ENCODE measurements at regions not wholly inside any gene's neighbourhood (a gene's known extent, or its start where the extent isn't known, plus 50 kb on each side); places are given as distances from the start of the nearest gene placed in this dataset.

- TF ChIP-seq POLR2AphosphoS5 (IDR thresholded peaks at IDR 0.05) = no peak
- TF ChIP-seq EZH2 (IDR thresholded peaks at IDR 0.05; ENCODE audit: borderline replicate concordance, insufficient read depth, low read length, poor library complexity, severe bottlenecking) = no peak
- no peak for TF ChIP-seq CTCF (IDR thresholded peaks at IDR 0.05; ENCODE audit: poor library complexity, severe bottlenecking)
- TF ChIP-seq, protein P1, sequence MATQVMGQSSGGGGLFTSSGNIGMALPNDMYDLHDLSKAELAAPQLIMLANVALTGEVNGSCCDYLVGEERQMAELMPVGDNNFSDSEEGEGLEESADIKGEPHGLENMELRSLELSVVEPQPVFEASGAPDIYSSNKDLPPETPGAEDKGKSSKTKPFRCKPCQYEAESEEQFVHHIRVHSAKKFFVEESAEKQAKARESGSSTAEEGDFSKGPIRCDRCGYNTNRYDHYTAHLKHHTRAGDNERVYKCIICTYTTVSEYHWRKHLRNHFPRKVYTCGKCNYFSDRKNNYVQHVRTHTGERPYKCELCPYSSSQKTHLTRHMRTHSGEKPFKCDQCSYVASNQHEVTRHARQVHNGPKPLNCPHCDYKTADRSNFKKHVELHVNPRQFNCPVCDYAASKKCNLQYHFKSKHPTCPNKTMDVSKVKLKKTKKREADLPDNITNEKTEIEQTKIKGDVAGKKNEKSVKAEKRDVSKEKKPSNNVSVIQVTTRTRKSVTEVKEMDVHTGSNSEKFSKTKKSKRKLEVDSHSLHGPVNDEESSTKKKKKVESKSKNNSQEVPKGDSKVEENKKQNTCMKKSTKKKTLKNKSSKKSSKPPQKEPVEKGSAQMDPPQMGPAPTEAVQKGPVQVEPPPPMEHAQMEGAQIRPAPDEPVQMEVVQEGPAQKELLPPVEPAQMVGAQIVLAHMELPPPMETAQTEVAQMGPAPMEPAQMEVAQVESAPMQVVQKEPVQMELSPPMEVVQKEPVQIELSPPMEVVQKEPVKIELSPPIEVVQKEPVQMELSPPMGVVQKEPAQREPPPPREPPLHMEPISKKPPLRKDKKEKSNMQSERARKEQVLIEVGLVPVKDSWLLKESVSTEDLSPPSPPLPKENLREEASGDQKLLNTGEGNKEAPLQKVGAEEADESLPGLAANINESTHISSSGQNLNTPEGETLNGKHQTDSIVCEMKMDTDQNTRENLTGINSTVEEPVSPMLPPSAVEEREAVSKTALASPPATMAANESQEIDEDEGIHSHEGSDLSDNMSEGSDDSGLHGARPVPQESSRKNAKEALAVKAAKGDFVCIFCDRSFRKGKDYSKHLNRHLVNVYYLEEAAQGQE (IDR thresholded peaks at IDR 0.05; ENCODE audit: borderline replicate concordance) = no peak
- TF ChIP-seq EP300 (conservative IDR thresholded peaks at IDR 0.05; ENCODE audit: poor library complexity, severe bottlenecking) = no peak
Measured at GRCh38 chr6:104214901-104215300, 644.8 kb downstream of the HACE1 start.
